GM19467 (cell line): ENCODE measurements at regions not wholly inside any gene's neighbourhood (a gene's known extent, or its start where the extent isn't known, plus 50 kb on each side); places are given as distances from the start of the nearest gene placed in this dataset.
"Not testable (repeated sequence)": the region's sequence is repeated elsewhere in the genome, so short reads cannot be mapped to it uniquely, and the experiment has no call there.

Source experiments
- ATAC-seq: cut with Tn5 transposase; IDR thresholded peaks from one replicate; pipeline ENCODE4 v1.9.1; 2021; ENCODE audit warnings: mild to moderate bottlenecking, moderate library complexity; ENCODE audit not compliant: unreplicated experiment

DNA sequence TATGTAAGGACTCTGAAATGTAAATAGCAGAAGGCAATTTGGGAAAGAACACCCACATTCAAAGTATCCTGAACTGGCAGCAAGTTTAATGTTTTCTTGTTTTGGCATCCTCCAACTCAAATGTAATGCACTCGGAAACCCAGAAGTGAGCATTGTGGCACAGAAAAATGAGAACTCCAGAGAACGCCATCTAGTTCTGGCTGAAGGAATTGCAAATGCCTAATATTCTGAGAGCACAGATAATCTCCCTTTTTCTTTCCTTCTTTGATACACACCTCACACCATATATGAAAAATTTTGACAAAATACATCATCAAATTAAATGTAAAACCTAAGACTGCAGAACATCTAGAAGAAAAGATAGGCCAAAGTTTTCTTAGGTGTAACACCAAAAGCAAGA lies 52.1 kb downstream of the PWWP3B start:
- ATAC-seq = no peak

DNA sequence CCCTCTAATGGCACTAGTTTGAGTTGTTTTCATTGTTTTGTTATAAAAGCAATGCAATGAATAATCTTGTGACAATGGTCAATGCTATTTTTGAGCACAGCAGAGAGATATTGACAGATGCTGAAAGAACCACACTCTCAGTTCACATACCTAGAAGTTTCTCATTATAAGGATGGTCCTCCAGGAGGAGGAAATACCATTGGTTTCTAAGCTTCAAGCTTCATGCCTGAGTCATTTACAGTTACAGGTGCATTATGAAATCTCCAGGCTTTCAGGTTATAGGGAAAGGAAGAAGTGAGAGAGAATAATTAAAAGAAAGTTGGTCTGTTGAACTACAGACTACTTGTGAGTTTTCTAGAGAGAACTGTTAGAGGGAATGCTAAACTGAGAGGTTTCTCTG lies 75.3 kb downstream of the PWWP3B start:
- no peak for ATAC-seq

DNA sequence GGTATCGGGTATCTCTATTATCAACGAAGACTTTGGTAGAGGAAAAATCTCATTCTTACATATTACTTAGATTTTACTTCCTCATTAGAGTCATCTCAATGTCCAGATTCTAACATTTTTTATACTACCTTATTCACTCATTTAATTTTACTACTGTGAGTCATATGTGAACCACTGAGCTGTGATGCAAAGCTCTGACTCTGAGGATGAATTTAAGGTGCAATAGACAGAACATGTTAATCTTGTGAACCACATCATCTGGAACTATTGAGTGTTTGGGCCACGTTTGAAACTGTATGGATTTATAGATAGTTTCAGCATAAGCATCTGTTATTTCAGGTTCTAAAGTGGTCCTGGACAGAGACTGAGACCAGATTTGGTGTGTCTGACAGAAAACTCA lies 78.4 kb downstream of the PWWP3B start:
- no peak for ATAC-seq

DNA sequence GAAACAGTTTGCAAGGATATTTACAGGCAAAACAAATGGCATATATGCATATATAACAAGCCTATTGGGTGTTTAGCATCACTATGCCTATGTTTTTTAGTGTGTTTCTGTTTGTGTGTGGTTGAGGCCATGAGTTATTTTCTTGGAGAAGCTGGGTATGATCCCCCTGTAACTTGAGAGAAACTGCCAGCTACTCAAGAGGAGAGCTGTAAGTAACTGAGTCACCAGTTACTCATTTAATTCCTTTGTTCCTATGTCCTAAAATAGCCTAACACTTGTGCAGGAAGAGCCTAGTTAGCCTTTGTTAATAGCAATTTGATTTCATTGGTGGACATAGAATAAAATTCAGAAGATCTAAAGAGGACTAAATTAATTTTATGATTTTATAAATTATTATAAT lies 79.1 kb downstream of the PWWP3B start:
- ATAC-seq = no peak

DNA sequence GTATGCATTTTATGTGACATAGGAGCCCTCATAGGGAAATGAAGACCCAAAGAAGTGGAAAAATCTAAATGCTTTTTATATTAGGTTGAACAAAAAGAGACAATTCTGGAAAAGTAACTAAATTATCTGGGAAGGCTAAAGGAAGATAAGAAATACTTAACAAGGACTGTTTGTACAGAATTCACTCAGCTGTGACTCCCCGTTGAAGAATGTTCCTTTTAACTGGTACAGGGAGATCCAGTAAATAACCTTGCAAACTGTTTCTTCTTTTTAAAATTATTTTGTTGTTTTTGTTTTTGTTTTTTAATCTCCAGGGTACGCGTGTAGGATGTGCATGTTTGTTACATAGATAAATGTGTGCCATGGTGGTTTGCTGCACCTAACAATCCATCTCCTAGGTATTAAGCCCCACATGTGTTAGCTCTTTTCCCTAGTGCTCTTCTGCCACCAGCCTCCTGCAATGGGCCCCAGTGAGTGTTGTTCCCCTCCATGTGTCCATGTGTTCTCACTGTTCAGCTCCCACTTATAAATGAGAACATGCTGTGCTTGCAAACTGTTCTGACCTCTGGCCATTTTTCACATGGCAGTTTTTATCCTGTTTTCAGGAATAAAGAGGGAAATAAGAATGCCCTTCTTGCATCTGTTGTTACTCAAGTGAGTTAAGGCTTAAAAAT lies 81.7 kb downstream of the PWWP3B start:
- ATAC-seq = no peak

DNA sequence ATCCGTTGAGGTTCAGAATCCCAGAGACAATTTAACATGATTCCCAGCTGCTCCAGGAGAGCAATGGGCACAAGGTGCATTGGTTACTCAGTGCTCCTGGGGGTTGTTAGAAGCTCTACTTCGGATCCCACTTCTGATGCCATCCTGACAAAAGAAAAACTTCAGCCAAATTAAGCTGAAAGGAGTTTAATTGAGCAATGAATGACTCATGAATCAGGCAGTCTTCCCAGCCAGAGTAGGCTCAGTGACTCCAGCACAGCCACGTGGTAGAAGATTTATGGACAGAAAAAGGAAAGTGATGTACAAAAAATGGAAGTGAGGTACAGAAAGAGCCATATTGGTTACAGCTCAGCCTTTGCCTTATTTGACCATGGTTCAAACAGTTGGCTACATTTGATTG lies 95.7 kb downstream of the PWWP3B start:
- no peak for ATAC-seq

DNA sequence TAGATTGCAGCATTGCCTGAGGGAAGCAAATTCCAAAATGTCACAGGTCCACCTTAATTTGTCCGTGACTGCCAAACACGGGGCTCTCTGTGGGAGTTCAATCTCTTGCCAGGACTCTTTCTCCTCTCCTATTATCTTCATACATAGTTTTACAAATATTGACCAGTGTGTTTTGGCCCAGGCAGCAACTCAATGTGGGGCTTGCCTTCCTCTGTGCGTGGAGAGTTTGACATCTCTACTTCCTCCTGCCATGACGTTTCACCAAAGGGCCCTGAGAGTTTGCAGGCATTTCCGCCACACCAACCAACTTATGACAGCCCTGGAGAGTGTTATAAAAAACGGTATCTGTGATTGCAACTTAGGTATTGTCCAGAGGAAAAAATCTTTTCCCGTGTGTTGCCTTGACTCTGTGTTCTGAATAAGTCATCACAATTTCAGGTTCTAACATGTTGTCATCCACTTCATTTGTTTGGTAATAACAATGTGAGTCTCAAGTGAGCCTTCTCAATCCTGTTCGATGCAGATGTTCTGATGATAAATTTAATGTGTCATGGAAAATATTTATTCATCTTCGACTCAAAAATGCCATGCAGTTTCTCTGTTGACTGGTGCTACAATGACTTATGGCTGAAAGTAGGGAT lies 106.0 kb downstream of the PWWP3B start:
- ATAC-seq = not testable (repeated sequence)

DNA sequence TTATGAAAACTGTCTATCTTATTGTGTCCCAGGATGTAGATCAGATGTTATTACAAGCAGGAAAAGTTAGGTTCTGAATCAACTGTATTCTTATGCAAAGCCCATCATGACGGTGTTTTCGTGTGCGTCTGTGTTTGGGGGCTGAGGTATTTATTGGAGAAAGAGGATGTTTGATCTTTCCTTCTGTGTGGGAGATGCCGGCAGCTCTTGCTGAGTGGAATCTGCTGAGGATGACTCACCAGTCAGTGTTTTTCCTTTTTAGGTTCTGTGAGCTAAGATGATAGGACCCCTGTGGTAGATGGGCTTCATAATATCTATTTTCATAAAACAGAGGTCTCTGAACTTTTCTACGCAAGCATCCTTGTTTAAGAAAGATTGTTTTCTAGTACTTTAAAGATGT lies 107.1 kb downstream of the PWWP3B start:
- not testable (repeated sequence) for ATAC-seq

DNA sequence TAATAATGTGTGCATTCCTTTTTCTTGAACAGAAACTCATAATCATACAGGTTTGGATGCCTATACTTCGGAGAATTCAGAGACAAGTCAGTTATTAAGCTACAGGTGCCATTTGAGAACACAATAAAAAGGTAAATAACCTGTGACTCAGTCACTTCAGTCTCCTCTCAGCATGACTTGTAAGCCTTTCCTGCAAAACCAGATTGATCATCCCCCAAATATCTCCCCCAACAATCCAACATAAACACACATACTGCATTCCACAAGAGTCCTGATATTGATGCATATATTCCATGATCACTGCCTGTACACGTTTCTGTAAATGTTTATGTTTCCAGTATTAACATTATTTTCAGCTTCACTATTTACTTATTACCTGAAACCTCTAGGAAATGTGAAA lies 110.8 kb downstream of the PWWP3B start:
- no peak for ATAC-seq

DNA sequence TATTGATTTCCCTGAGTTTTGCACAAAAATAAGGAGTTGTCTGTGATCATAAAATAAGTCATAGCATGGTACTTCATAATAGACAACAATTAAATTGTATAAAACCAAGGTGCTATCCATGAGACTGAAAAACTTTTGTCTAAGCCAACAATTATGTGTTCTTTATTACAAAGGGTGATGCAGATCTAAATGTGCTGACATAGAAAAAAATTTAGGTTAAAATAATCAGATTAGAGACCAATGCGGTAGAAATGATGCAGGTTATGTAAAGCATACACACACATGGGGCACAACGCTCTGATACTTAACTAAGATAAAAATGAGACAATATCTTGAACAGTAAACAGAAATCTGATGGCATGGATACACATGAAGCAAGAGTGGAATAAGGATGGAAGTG lies 113.3 kb downstream of the PWWP3B start:
- no peak for ATAC-seq

DNA sequence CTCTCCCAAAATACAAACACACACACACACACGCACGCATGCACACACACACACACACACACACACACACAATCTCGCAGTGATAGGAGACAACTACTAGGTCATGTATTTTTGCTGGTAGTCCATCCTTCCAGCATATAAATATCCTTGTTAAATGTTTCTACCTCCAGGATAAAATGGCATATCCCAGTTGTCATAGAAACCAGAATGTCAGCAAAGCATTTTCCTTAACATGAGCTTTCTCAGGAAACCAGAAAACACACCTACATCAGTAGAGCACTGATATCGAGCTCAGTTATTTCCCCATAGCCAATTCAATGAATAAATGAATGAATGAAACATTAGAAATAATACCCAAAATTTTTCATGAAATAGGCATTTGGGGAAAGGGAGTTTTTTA lies 115.7 kb downstream of the PWWP3B start:
- no peak for ATAC-seq

DNA sequence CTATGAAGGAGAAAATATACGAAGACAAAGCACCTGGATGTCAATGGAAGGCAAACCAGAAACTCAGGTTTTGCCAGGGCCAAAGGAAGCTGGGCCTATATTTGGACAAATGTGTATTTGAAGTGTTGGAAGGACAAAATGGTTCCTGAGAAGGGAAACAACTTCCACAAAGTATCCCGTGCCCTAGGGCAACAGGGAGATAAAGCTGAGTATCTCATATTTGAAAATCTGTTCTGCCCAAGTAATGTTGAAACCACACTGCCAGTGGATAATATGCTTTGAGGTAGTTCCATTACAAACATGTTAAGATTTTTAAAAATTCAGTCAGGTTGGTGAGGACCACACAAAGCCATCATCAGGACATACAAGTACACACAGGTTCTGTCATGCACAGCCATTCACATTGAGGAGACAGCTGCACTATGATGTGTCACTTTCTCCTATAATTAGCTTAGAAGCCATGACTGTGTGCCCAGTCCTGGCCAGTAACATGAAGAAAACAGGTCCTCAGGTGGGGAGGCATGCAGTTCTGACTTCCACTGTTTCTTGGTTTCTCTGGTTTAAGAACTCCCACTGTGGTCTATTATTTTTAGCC lies 116.4 kb downstream of the PWWP3B start:
- ATAC-seq = no peak

DNA sequence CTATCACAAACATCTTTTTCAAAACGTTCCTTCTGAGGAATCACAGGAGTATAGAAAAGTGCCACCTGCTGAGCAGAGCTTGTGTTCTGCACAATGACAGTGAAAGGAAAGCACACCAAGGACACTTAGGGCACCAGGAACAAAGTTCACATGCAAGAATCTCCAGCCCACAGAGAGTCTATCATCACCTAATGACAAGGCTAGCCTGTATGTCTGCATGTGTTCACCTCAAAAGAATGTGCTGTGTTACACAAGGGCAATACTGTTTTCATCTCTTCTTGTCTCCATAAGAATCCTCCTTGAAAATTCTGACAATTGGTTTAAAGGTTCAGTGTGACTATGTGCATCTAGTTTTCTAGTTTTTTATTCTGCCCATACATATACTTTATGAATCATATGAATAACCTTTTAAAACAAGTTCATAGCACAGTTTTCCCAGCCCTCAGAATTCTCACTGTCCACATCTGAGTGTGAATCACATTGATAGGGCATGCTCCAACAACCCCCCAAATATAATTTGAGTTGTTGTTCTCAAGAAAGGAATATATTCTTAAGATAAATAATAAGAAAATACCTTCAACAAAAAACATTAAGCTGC lies 118.0 kb downstream of the PWWP3B start:
- no peak for ATAC-seq

DNA sequence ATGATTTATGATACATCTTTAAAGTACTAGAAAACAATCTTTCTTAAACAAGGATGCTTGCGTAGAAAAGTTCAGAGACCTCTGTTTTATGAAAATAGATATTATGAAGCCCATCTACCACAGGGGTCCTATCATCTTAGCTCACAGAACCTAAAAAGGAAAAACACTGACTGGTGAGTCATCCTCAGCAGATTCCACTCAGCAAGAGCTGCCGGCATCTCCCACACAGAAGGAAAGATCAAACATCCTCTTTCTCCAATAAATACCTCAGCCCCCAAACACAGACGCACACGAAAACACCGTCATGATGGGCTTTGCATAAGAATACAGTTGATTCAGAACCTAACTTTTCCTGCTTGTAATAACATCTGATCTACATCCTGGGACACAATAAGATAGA lies 122.7 kb downstream of the PWWP3B start:
- not testable (repeated sequence) for ATAC-seq

DNA sequence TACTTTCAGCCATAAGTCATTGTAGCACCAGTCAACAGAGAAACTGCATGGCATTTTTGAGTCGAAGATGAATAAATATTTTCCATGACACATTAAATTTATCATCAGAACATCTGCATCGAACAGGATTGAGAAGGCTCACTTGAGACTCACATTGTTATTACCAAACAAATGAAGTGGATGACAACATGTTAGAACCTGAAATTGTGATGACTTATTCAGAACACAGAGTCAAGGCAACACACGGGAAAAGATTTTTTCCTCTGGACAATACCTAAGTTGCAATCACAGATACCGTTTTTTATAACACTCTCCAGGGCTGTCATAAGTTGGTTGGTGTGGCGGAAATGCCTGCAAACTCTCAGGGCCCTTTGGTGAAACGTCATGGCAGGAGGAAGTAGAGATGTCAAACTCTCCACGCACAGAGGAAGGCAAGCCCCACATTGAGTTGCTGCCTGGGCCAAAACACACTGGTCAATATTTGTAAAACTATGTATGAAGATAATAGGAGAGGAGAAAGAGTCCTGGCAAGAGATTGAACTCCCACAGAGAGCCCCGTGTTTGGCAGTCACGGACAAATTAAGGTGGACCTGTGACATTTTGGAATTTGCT lies 123.8 kb downstream of the PWWP3B start:
- not testable (repeated sequence) for ATAC-seq

DNA sequence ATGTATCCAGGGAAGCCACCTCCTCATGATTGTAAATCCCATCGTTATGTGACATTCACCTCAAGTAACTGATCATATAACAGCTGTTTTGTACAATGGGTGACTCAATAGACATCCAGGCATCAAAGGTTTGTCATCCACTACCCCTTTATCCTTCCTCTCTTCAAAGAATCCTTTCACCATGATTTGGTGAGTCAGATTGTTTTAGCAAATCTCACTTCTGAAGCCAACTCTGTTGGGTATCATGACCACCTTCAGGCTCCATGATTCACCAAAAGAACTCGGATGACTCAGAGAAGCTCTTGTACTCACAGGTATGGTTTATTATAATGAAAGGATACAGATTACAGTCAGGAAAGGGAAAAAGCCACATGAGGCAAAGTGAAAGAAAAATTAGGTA lies 132.1 kb downstream of the PWWP3B start:
- no peak for ATAC-seq

DNA sequence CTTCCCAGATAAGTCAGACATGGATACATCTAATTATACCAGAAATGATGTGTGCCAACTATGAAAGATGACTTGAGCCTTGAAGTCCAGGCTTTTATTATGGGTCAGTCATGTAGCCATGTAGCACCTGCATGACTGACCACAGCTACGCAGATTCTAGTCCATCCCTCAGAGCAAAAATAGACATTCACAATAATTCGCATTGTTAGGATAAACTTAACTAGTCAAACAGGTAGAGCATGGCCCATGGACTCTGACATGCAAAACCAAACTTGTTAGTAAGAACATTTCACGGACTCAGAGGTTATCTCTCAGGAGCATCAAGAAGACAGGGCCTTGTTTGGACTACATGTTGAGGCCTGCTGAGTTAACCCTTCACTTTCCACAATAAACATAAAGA lies 132.6 kb downstream of the PWWP3B start:
- ATAC-seq = no peak

DNA sequence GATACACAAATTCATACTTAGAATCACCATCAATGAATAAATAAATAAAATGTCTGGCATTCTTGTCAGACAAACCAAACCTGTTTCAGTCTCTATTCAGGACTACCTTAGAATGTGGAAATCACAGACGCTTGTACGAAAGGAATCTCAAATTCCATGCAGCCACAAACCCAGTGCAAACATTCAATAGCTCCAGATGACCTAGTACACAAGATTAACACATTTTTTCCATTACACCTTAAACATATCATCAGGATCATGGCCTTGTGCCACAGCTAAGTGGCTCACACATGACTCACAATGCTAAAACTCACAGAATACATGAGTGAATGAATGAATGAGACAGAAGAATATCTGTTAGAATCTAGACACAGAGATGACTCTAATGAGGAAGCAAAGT lies 134.2 kb downstream of the PWWP3B start:
- ATAC-seq = no peak

DNA sequence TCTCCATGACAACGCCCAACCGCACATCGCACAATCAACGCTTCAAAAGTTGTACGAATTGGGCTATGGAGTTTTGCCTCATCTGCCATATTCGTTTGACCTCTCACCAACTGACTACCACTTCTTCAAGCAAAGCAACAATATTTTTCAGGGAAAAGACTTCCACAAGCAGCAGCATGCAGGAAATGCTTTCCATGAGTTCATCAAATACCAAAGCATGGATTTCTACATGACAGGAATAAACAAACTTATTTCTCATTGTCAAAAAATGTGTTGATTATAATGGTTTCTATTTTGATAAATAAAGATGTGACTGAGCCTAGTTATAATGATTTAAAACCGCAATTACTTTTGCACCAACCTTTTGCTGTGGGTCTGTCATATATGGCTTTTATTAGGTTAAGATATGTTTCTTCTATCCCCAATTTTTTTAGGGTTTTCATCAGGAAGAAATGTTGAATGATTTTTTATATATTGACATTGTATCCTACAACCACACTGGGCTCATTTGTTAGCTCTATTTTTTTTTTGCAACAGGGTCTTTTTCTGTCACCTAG lies 138.4 kb downstream of the PWWP3B start:
- no peak for ATAC-seq

DNA sequence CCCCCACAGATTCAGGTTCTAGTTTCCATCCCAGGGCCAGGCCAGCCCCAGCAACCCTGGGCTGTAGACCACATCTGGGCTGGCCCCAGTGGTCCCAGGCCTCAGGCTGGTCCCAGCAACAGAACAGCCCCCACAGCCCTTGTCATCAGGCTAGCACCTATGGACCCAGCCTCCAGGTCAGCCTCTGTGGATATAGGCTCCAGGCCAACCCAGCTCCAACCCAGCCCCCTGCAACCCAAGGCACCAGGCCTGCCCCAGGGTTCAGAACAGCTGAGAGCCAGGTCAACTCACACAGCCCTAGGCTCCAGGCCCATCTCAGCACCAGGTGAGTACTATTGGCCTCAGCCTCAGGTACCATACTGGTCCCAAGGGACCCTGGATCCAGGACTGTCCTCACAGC lies 155.3 kb downstream of the PWWP3B start:
- ATAC-seq = no peak

DNA sequence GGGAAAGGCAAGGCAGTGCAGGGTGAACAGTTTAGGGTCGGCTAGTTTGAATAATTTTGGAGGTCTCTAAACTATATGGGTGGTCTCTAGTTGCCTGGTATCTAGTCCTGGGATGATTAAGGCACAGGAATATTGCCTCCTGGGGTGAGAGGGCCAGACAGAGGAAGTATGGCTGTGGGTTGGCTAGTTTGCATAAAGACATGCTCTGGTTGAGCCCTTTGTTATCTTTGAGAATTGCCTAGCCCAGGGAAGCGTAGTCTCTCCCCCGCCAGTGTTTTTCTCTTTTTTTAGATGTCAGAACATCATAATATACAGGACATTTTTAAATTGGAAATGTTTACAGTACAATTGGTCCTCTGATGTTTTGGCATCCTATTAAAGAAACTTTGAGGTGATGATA lies 163.5 kb downstream of the PWWP3B start:
- no peak for ATAC-seq
